ENCODE measurements at regions not wholly inside any gene's neighbourhood (a gene's known extent, or its start where the extent isn't known, plus 50 kb on each side); places are given as distances from the start of the nearest gene placed in this dataset.

DNA sequence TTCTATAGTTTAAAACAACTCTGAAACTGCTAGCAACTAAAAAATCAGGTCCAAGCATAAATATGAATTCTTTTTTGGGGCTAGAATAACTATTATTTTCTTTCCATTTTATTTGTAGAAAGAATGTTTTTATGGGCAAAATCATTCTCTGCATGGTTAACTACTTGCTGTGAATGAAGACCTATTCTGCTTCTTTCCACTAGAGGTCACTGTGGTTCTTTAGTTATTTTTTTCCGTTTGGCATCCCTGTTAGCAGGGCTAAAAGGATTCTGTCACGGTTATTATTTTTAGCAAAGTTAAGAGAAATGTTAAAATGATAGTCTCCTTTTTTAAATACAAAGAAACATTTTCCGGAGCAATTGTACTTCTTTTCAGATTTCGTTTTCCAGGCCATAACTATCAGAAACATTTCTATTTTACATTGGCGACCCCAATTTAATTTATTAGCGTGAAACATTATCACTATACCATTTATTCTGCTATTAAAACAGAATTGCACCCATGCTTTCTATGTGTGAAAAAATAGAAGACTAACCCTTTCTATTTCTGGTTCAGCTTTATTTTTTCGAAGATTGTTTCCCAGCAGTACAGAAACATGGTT lies 404.8 kb downstream of the ATP23 start:
- peak; percentile 92 for TF ChIP-seq CTCF (IDR thresholded peaks at IDR 0.05)
- TF ChIP-seq EZH2 (IDR thresholded peaks at IDR 0.05; ENCODE audit: borderline replicate concordance, insufficient read depth, low read depth, low read length, poor library complexity, severe bottlenecking) = no peak

Data from B cell (primary cell).